Activated naive CD8-positive, alpha-beta T cell (primary cell): ENCODE measurements at regions not wholly inside any gene's neighbourhood (a gene's known extent, or its start where the extent isn't known, plus 50 kb on each side); places are given as distances from the start of the nearest gene placed in this dataset.
"Not testable (repeated sequence)": the region's sequence is repeated elsewhere in the genome, so short reads cannot be mapped to it uniquely, and the experiment has no call there.

Experiments used
- H3K27ac Mint-ChIP-seq: one replicate; pipeline ENCODE4 v1.8.0; 2021; ENCODE audit warnings: mixed read lengths
- H3K27me3 Mint-ChIP-seq: one replicate; pipeline ENCODE4 v1.8.0; 2021; ENCODE audit warnings: mixed read lengths
- H3K36me3 Mint-ChIP-seq: one replicate; pipeline ENCODE4 v1.8.0; 2021; ENCODE audit warnings: mixed read lengths
- H3K4me1 Mint-ChIP-seq: one replicate; pipeline ENCODE4 v1.8.0; 2021; ENCODE audit warnings: low read depth, mixed read lengths
- H3K4me3 Mint-ChIP-seq: one replicate; pipeline ENCODE4 v1.8.0; 2021; ENCODE audit warnings: mild to moderate bottlenecking, mixed read lengths
- H3K9me3 Mint-ChIP-seq: one replicate; pipeline ENCODE4 v1.8.0; 2021; ENCODE audit warnings: low read depth, mixed read lengths

DNA sequence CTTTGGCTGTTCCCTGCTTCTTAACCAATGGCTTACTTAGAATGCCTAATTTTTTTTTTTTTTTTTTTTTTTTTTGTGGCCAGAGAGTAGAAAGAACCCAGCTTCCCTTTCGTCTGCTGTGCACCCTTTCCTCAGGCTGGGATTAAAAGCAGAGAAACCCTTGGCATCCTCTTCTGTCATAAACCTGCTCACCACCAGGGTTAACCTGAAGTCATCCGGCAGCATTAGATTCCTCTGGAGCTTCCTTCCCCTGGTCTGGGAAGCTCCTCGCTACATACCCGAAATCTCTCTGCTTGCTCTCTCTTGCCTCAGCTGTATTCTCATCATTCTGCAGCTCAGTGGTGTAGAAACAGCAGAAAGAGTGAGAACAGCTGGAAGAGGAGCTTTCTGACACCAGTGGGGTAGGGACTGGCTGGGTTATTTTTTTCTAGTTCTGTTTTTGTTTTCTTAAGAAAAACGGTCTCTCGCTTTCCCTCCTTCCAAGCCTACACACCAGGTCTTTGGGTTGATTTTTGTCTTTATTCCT, 339.0 kb upstream of the MEIS1 start:
- Mint-ChIP-seq H3K27ac (no peak overlapping the region), H3K27me3 (no peaks in the 10 kb centered on the region), H3K4me3 (no peak overlapping the region), H3K9me3 (no peaks in the 10 kb centered on the region), H3K36me3 (no peaks in the 10 kb centered on the region), H3K4me1 (no peaks in the 10 kb centered on the region)

DNA sequence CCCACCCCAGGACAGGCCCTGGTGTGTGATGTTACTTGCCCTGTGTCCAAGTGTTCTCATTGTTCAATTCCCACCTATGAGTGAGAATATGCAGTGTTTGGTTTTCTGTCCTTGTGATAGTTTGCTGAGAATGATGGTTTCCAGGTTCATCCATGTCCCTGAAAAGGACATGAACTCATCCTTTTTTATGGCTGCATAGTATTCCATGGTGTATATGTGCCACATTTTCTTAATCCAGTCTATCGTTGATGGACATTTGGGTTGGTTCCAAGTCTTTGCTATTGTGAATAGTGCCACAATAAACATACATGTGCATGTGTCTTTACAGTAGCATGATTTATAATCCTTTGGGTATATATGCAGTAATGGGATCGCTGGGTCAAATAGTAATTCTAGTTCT, 340.2 kb upstream of the MEIS1 start:
- not testable (repeated sequence) for H3K36me3 Mint-ChIP-seq, H3K27me3 Mint-ChIP-seq, H3K9me3 Mint-ChIP-seq, H3K4me1 Mint-ChIP-seq, H3K27ac Mint-ChIP-seq, H3K4me3 Mint-ChIP-seq

DNA sequence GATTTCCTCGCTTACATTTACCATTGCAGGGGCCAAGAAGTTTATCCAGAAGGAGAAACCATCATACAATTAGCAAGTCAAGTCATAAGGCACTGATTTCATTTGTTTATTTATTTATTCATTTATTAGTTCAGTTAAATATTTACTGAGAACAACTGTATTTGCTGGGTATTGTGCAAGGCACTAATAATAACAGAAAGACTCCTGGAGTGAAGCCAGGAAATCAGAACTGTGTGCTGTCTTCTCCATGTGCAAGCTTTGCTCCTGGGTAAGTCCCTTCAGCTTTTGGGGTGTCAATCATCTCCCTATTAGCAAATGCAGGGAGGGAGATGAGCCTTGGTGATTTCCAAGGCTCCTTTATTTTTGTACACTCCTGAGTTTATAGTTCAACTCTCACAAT, 341.6 kb upstream of the MEIS1 start:
- H3K4me3 Mint-ChIP-seq = no peak overlapping the region
- no peaks in the 10 kb centered on the region for H3K36me3 Mint-ChIP-seq
- H3K27me3 Mint-ChIP-seq = no peaks in the 10 kb centered on the region
- no peak overlapping the region for H3K27ac Mint-ChIP-seq
- H3K9me3 Mint-ChIP-seq = peaks cover 4% of the 10 kb centered on the region
- no peaks in the 10 kb centered on the region for H3K4me1 Mint-ChIP-seq

DNA sequence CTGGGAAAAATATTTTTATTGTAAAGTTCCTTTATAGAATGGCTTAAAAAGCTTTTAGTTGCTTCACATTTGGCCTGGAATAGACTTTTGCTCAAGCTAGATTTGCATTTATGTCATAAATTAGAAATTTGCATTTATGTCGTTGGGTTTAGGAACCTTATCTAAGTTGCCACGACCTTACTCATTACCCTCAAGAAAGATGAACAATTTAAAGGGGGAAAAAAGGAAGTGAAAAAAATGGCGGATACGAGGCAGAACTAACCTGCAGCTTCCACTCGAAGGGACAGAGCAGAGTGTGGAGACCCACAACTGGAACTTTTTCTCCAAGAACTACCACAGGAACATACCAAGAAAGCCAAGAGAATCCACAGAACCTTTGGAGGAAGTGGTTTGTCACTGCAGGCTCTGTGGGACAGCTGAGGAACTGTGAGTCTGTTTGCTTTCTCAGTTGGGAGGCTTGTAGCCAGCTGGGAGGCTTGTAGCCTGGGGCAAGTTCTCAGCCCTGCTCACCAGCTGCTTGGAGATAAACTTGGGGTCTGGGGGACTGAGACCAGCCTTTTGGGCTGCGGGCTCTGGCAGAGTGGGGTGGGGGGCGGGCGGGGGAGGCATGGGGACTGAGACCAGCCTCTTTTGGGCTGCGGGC, 349.9 kb upstream of the MEIS1 start:
- H3K9me3 Mint-ChIP-seq = peaks cover 7% of the 10 kb centered on the region
- H3K27me3 Mint-ChIP-seq = peaks cover 2% of the 10 kb centered on the region
- H3K36me3 Mint-ChIP-seq = no peaks in the 10 kb centered on the region
- no peak overlapping the region for H3K4me3 Mint-ChIP-seq
- H3K27ac Mint-ChIP-seq = no peak overlapping the region
- no peaks in the 10 kb centered on the region for H3K4me1 Mint-ChIP-seq

DNA sequence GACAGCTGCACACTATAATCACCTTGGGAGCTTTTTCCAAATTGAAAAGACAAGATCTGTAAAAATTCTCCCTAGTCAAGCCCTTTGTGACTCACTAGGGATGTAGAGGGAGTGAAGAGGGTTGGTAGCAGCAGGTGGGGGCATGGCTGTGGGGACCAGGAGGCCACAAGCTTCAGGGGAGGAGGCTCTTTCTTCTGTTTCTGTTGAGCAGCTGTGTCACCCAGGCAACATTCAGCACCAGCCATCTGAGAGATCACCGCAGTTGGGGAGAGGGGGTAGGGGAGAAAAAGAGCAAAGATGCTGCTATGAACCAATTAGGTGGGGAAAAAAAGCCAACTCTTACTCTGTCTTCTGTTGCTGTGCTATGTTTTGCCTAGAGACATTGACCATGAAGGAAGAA, 352.3 kb upstream of the MEIS1 start:
- Mint-ChIP-seq H3K9me3 (no peaks in the 10 kb centered on the region), H3K36me3 (no peaks in the 10 kb centered on the region), H3K4me3 (no peak overlapping the region), H3K4me1 (no peaks in the 10 kb centered on the region), H3K27me3 (peaks cover 2% of the 10 kb centered on the region), H3K27ac (no peak overlapping the region)

DNA sequence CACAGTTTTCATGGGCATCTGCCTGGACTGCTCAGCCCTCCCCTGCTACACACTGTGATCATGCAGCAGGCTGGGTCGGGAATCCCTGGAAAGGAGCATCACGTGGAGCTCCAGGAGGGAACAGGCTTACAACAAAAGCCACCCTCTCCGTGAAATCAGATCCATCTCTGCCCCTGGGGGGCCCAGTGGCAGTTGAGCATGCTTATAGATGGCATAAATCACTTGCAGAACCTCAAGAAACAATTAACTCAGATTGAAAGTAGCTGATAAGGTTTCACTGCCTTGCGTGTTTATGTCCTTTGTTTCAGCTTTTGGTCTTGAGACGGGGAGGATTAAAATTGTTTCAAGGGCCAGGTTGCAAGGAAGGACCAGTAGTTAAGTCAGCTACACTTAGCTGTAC, 354.8 kb upstream of the MEIS1 start:
- no peaks in the 10 kb centered on the region for H3K9me3 Mint-ChIP-seq
- no peak overlapping the region for H3K4me3 Mint-ChIP-seq
- H3K36me3 Mint-ChIP-seq = no peaks in the 10 kb centered on the region
- no peak overlapping the region for H3K27ac Mint-ChIP-seq
- H3K27me3 Mint-ChIP-seq = peaks cover 2% of the 10 kb centered on the region
- no peaks in the 10 kb centered on the region for H3K4me1 Mint-ChIP-seq

DNA sequence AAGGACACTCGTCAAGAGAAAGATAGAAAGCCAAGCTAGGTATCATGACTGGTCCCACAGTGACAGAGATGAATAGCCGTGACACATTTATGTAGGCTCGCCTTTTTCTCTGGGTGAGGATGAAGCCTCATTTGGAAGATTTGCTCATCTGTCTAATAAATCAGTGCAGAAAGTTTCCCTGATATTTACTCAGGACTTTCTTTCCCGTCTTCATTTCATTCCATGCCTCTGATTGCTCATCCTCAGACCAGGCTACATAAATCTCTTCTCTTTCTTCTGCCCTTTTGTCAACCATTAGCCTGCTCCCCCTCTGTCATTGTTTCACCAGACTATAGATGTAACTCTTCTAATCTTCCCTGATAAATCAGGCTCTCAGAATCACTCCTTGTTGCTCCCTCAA, 361.8 kb upstream of the MEIS1 start:
- H3K4me3 Mint-ChIP-seq = no peak overlapping the region
- H3K4me1 Mint-ChIP-seq = no peaks in the 10 kb centered on the region
- no peaks in the 10 kb centered on the region for H3K9me3 Mint-ChIP-seq
- H3K27ac Mint-ChIP-seq = no peak overlapping the region
- no peaks in the 10 kb centered on the region for H3K36me3 Mint-ChIP-seq
- no peaks in the 10 kb centered on the region for H3K27me3 Mint-ChIP-seq

DNA sequence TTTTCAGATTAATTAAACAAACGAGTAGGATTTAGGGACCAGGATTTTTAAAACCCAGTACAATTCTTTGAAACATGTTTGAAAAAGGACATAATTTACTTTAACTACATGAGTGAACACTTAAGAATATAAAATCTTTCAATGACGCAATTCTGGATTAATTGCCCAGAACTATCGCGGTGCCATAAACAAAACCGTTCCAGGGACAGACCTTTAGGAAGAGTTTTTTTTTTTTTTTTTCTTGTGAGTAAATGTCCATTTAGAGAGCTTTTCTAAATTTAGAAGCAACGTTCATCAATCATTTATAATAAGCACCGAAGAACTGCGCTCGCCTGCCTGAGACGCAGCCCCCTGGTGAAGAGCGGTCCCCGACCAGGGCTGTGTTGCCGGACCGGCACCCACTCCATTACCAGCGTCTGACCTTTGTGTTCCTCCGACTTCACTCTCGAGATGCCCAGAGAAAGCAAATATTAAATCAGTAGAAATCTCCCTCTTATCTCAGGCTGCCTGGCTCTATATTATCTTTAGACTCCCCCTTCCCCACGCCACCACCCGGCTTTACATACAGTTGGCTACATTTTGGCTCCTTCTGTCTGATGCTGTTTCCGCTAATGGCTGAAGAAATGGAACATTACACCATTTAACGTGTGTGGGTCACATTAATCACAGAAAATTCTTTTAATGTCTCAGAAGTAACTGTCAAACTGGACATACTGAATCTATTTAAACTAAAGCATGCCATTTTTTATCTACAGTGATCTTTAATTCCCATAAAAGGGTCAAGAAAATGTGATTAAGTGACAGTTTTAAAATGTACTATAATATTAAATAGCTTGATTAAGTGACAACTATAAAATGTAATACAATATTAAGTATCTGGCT, 364.0 kb upstream of the MEIS1 start:
- no peaks in the 10 kb centered on the region for H3K36me3 Mint-ChIP-seq
- no peak overlapping the region for H3K4me3 Mint-ChIP-seq
- H3K4me1 Mint-ChIP-seq = no peaks in the 10 kb centered on the region
- no peaks in the 10 kb centered on the region for H3K9me3 Mint-ChIP-seq
- H3K27ac Mint-ChIP-seq = no peak overlapping the region
- H3K27me3 Mint-ChIP-seq = peaks cover 2% of the 10 kb centered on the region

DNA sequence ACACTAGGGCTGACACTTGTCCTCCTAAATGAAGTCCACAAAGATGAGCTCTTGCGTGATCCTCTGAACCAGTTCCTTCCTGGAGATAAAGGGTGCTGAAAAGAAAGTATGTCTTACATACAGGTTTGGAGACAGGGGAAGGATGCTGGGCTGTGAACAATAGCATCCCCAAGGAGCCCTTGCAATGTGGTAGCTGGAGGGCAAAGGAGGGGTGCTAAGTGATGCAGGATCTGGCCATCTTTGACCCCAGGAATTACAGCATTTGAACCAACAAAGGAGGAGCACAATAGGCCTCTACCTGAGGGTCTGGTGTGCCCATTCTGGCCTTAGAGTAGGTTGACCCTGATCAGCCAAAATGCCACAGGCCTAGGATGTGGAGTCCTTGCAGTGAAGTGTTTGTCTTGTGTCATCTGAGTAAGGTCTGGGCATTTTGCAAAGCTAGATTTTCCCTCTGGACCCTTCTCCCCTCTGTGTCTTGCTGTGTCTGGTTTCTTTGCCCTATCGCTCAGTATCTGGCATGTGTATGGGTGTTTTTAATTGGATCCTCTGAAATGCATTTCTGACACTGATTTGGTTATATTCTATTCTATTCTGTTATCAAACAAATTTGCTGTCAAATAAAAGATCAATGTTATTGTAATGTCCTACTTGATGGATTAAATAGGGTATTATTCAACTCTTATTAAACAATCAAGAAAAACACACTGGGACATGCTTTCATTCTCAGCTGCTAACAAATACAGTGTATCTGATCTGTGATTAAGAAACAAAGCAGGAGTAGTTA, 364.8 kb upstream of the MEIS1 start:
- Mint-ChIP-seq H3K9me3 (no peaks in the 10 kb centered on the region), H3K4me3 (no peak overlapping the region), H3K27ac (no peak overlapping the region), H3K4me1 (no peaks in the 10 kb centered on the region), H3K27me3 (peaks cover 2% of the 10 kb centered on the region), H3K36me3 (no peaks in the 10 kb centered on the region)

DNA sequence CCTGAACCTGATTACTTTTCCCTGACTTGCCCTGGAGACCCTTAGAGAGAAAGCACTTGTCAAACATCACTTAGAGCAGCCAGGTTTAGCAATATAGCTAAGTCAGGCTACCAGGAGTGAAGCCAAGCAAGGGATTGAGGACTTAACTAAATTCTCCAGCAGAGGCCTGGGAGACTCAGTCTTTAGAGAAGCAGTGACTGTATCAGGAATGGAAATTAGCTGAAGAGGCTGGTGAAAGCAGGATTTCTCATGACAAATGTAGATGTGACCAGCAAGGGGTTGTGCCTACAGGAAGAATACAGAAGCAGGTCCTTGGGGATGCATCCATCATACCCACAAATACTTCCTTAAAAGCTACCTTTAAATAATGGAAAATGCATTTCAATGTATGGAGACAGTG, 368.9 kb upstream of the MEIS1 start:
- H3K4me3 Mint-ChIP-seq = no peak overlapping the region
- H3K9me3 Mint-ChIP-seq = no peaks in the 10 kb centered on the region
- peaks cover 4% of the 10 kb centered on the region for H3K27me3 Mint-ChIP-seq
- no peaks in the 10 kb centered on the region for H3K36me3 Mint-ChIP-seq
- H3K27ac Mint-ChIP-seq = no peak overlapping the region
- no peaks in the 10 kb centered on the region for H3K4me1 Mint-ChIP-seq

DNA sequence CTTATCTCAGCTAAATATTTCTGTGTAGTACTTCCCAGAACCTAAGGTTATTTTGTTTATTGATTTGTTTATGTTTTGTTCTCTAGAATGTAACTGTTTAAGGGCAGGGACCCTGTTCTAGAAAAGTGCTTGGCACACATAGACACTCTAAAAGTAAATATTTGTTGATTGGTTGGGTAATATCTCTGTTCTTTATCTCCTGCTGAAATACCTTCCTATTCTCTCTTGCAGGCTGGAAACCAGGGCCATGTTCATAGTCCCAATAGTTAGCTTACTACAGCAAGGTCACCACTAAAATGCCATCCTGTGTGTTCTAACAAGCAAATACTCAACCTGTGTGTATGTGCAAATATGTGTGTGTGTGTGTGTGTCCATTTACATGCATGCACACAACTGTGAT, 375.6 kb upstream of the MEIS1 start:
- H3K4me3 Mint-ChIP-seq = no peak overlapping the region
- no peaks in the 10 kb centered on the region for H3K4me1 Mint-ChIP-seq
- H3K36me3 Mint-ChIP-seq = no peaks in the 10 kb centered on the region
- peaks cover 1% of the 10 kb centered on the region for H3K27me3 Mint-ChIP-seq
- H3K27ac Mint-ChIP-seq = no peak overlapping the region
- no peaks in the 10 kb centered on the region for H3K9me3 Mint-ChIP-seq

DNA sequence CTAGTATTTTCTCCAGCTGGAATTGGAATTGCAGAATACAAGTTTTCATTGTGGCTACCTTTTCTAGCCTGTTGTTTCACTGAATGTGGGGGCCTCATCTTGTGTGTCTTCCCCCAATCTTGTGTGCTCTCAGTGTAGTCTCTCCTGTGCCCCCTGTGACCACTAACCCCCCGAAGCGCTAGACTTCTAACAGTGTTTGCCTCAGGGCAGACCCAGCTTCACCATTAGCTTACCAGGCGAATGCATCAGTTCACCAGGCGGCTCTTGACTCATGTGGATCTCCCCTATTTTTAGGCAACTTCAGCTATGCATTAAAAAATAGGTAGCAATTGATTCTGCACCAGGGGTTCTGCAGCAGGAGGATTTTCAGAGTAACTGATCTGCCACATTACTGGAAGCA, 376.2 kb upstream of the MEIS1 start:
- peaks cover 1% of the 10 kb centered on the region for H3K27me3 Mint-ChIP-seq
- no peak overlapping the region for H3K27ac Mint-ChIP-seq
- no peaks in the 10 kb centered on the region for H3K36me3 Mint-ChIP-seq
- H3K4me3 Mint-ChIP-seq = no peak overlapping the region
- H3K9me3 Mint-ChIP-seq = no peaks in the 10 kb centered on the region
- no peaks in the 10 kb centered on the region for H3K4me1 Mint-ChIP-seq

DNA sequence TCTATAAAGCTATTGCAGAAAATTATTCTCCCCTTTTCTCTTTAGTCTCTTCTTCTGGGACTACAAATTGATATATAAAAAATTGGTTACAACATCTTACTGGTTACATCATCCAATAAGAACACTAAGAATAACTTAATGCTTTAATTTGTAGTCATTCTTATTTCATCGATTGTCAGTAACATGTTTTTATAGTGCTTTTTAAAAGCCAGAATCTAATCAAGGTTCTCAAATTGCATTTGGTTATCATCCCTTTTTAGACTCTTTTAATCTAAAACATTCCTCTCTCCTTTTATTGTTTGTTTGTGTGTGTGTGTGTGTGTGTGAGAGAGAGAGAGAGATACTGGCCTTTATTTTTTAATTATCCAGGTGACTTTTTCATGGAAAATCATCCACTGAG, 377.1 kb upstream of the MEIS1 start:
- no peak overlapping the region for H3K4me3 Mint-ChIP-seq
- H3K4me1 Mint-ChIP-seq = no peaks in the 10 kb centered on the region
- H3K9me3 Mint-ChIP-seq = no peaks in the 10 kb centered on the region
- peaks cover 1% of the 10 kb centered on the region for H3K27me3 Mint-ChIP-seq
- no peaks in the 10 kb centered on the region for H3K36me3 Mint-ChIP-seq
- H3K27ac Mint-ChIP-seq = no peak overlapping the region

DNA sequence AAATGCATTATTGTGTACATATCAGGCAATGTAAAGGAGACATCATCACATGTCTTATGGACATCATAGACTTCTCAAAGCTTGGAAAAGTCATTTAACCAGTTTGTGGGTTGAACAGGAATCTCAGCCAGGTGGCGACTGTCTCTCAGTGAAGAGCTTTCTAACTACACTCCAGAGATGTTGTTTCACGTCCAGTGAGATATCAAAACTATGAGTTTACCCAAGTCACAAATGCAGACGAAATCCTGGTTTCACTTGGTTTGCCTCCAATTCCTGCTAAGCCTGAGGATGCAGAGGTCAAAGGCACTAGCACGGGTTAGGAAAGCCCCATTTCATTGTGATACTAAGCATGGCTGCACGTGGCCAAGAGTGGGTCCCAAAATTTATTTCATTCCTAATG, 384.5 kb upstream of the MEIS1 start:
- H3K27ac Mint-ChIP-seq = no peak overlapping the region
- H3K4me3 Mint-ChIP-seq = no peak overlapping the region
- peaks cover 1% of the 10 kb centered on the region for H3K27me3 Mint-ChIP-seq
- no peaks in the 10 kb centered on the region for H3K9me3 Mint-ChIP-seq
- H3K4me1 Mint-ChIP-seq = no peaks in the 10 kb centered on the region
- H3K36me3 Mint-ChIP-seq = no peaks in the 10 kb centered on the region

DNA sequence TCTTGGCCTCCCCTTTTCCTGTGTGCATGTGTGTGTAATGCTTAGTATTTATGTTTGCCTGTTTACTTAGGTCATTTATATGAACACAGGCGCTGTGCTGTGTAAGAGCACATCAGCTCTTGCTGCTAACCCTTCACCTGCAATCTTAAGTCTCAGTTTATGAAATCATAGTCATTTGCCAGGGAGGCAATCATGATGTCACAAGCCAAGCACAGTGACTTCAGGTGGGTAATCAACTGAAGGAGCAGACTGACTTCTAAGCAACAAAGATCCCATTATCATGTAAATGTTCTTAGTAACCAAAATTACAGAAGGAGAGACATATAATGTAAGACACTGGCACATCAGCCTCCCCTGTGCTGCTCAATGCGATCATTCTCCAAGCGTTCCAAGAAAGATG, 386.3 kb upstream of the MEIS1 start:
- Mint-ChIP-seq H3K4me1 (no peaks in the 10 kb centered on the region), H3K9me3 (no peaks in the 10 kb centered on the region), H3K27ac (no peak overlapping the region), H3K27me3 (peaks cover 1% of the 10 kb centered on the region), H3K4me3 (no peak overlapping the region), H3K36me3 (no peaks in the 10 kb centered on the region)
